Esophagus muscularis mucosa (tissue), 3 donors: ENCODE measurements at regions not wholly inside any gene's neighbourhood (a gene's known extent, or its start where the extent isn't known, plus 50 kb on each side); places are given as distances from the start of the nearest gene placed in this dataset.

Experiments
- POLR2AphosphoS5 ChIP-seq, 2 donors: sonication (generic); formaldehyde crosslinking; IDR thresholded peaks; one replicate each; pipeline ENCODE4 v1.6.1; 2017; ENCODE audit warnings: antibody characterized with exemption in 2 of 2
- TF ChIP-seq, protein P1 (sequence below), 3 experiments: fragments of 200-600 bp in 2 of 3; fragments of 450-650 bp in 1 of 3; sonication (generic) in 2 of 3; IDR thresholded peaks; one replicate each; pipeline ENCODE4 v1.5.1; 2017 to 2019; ENCODE audit warnings: antibody characterized with exemption in 3 of 3, mild to moderate bottlenecking in 2 of 3, moderate library complexity in 1 of 3

DNA sequence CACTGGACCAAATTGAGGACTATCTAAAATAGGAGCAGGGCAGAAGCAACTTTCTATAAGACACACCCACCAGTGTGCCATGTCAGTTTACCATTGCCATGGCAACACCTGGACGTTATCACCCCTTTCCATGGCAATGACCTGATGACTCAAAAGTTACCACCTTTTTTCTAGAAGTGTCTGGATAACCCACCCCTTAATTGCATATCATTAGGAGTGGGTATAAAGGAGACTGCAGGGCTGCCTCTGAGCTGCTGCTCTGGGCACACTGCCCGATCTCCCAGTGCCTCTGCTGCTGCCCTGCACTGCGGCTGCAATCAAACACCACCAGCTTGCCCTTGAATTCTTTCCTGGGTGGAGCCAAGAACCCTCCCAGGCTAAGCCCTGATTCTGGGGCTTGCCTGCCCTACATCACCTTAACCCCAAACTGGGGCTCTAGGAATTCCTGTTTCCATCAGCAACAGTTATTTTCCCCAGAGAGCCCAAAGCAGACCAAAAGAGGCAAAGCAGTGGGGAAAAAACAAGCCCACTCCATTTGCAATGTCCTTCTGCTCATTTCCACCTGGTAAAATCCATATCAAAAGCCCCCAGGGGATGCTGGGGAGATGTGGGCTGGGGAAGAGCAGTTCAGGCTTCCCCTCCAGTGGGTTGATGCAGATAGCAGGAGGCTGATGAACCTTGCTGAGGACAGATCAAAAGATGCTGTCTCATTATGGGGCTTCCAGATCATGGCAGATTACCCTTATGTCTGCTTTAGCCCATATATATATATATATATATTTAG is 129.5 kb upstream of the NCOR2 start:
- no peak for TF ChIP-seq POLR2AphosphoS5 (IDR thresholded peaks at IDR 0.05)
- TF ChIP-seq, protein P1, sequence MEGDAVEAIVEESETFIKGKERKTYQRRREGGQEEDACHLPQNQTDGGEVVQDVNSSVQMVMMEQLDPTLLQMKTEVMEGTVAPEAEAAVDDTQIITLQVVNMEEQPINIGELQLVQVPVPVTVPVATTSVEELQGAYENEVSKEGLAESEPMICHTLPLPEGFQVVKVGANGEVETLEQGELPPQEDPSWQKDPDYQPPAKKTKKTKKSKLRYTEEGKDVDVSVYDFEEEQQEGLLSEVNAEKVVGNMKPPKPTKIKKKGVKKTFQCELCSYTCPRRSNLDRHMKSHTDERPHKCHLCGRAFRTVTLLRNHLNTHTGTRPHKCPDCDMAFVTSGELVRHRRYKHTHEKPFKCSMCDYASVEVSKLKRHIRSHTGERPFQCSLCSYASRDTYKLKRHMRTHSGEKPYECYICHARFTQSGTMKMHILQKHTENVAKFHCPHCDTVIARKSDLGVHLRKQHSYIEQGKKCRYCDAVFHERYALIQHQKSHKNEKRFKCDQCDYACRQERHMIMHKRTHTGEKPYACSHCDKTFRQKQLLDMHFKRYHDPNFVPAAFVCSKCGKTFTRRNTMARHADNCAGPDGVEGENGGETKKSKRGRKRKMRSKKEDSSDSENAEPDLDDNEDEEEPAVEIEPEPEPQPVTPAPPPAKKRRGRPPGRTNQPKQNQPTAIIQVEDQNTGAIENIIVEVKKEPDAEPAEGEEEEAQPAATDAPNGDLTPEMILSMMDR (IDR thresholded peaks at IDR 0.05): no peak
